ENCODE measurements at regions not wholly inside any gene's neighbourhood (a gene's known extent, or its start where the extent isn't known, plus 50 kb on each side); places are given as distances from the start of the nearest gene placed in this dataset.

DNA sequence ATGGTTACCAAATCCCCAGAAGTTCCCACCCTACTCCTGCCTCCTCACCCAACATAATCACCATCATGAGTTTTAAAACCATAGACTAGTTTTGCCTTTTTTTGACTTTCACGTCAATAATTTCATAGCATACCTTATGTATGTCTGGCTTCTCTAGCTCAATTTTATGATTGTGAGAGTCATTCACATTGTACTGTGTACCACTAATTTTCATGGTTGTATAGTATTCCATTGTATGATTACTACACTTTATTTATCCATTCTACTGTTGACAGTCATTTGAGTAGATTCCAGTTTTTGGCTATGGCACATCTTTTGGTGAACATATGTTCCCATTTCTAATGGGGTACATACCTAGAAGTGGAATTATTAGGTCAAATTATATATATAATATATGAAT, 195.3 kb upstream of the TCF21 start:
- no peak overlapping the region for H3K9ac ChIP-seq
- no peaks in the 10 kb centered on the region for H3F3A ChIP-seq (replicated peaks; ENCODE audit: insufficient read depth)
- H3K4me3 ChIP-seq (ENCODE audit: low read depth in 2 of 2, low read length in 1 of 2) = no peak overlapping the region
- H4K20me1 ChIP-seq (ENCODE audit: insufficient read depth) = no peaks in the 10 kb centered on the region
- no peaks in the 10 kb centered on the region for H3K79me2 ChIP-seq (ENCODE audit: insufficient read depth)
- no peak overlapping the region for H2AFZ ChIP-seq (ENCODE audit: low read depth)
- ChIA-PET CTCF (no interaction called here), POLR2A (no interaction called here)
- no peak overlapping the region for H3K4me2 ChIP-seq
- no peaks in the 10 kb centered on the region for H3K9me3 ChIP-seq
- TF ChIP-seq SMC3 (IDR thresholded peaks at IDR 0.05; ENCODE audit: low read depth, low read length) = no peak
- no peak for TF ChIP-seq JUND (IDR thresholded peaks at IDR 0.05)
- no peak for TF ChIP-seq NRF1 (IDR thresholded peaks at IDR 0.05; ENCODE audit: low read depth, low read length)
- DNase-seq = no peak
- H3K36me3 ChIP-seq (replicated peaks in 1 of 2; ENCODE audit: control insufficient read depth in 1 of 2, insufficient read depth in 2 of 2, low read length in 1 of 2) = no peaks in the 10 kb centered on the region
- H3K27ac ChIP-seq (ENCODE audit: low read depth in 2 of 2, low read length in 1 of 2) = no peak overlapping the region
- H3K27me3 ChIP-seq (ENCODE audit: insufficient read depth) = no peaks in the 10 kb centered on the region
- 39% methylated on average over 1 of the region's 1 CpG for WGBS (ENCODE audit: low lambda C conversion rate)
- no peaks in the 10 kb centered on the region for H3K4me1 ChIP-seq (ENCODE audit: control insufficient read depth in 1 of 2, insufficient read depth in 2 of 2, low read depth in 1 of 2, low read length in 1 of 2)
- no peaks in the 10 kb centered on the region for H3K9me2 ChIP-seq

DNA sequence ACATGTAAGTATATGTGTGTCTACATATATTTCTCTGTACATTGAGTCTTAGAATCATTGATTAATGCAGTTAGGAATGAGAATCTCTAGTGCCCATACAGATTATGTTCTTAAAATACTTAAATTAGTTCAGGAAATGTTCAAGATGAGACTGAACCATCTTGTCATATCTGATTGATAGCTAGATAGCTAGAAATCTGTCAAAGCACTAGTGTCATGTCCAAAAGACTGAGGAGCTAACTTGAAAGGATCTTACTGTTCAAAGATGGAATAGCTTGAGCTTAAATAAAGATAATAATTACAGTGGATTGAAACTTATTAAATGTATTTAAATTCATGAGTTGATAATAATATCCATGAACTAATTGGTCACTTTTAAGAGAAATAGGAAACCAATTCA, 191.7 kb upstream of the TCF21 start:
- no peak for TF ChIP-seq RCOR1 (IDR thresholded peaks at IDR 0.05; ENCODE audit: low read length)
- TF ChIP-seq TAF1 (IDR thresholded peaks at IDR 0.05; ENCODE audit: borderline replicate concordance, low read depth, low read length) = no peak
- TF ChIP-seq TEAD4 (IDR thresholded peaks at IDR 0.05; ENCODE audit: borderline replicate concordance, insufficient read depth) = no peak
- TF ChIP-seq, protein P1, sequence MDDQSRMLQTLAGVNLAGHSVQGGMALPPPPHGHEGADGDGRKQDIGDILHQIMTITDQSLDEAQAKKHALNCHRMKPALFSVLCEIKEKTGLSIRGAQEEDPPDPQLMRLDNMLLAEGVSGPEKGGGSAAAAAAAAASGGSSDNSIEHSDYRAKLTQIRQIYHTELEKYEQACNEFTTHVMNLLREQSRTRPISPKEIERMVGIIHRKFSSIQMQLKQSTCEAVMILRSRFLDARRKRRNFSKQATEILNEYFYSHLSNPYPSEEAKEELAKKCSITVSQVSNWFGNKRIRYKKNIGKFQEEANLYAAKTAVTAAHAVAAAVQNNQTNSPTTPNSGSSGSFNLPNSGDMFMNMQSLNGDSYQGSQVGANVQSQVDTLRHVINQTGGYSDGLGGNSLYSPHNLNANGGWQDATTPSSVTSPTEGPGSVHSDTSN (IDR thresholded peaks at IDR 0.05) = no peak
- TF ChIP-seq FOSL2 (IDR thresholded peaks at IDR 0.05; ENCODE audit: borderline replicate concordance, low read depth) = no peak
- no peak for TF ChIP-seq RFX5 (IDR thresholded peaks at IDR 0.05; ENCODE audit: low read length)
- TF ChIP-seq FOXJ3 (CRISPR knock-in tag; IDR thresholded peaks at IDR 0.05) = no peak
- no peaks in the 10 kb centered on the region for H3K27me3 ChIP-seq (ENCODE audit: insufficient read depth)
- no peak overlapping the region for H3K9ac ChIP-seq
- no peaks in the 10 kb centered on the region for H3K79me2 ChIP-seq (ENCODE audit: insufficient read depth)
- POLR2A ChIA-PET = no interaction called here
- no peak overlapping the region for H3K4me3 ChIP-seq (ENCODE audit: low read depth in 2 of 2, low read length in 1 of 2)
- H3K27ac ChIP-seq (ENCODE audit: low read depth in 2 of 2, low read length in 1 of 2) = no peak overlapping the region
- H3K9me2 ChIP-seq = no peaks in the 10 kb centered on the region
- H3F3A ChIP-seq (replicated peaks; ENCODE audit: insufficient read depth) = no peaks in the 10 kb centered on the region
- H4K20me1 ChIP-seq (ENCODE audit: insufficient read depth) = no peaks in the 10 kb centered on the region
- no peak for DNase-seq
- no peaks in the 10 kb centered on the region for H3K4me1 ChIP-seq (ENCODE audit: control insufficient read depth in 1 of 2, insufficient read depth in 2 of 2, low read depth in 1 of 2, low read length in 1 of 2)
- CTCF ChIA-PET = no interaction called here
- H3K4me2 ChIP-seq = no peak overlapping the region
- no peaks in the 10 kb centered on the region for H3K36me3 ChIP-seq (replicated peaks in 1 of 2; ENCODE audit: control insufficient read depth in 1 of 2, insufficient read depth in 2 of 2, low read length in 1 of 2)
- no peaks in the 10 kb centered on the region for H3K9me3 ChIP-seq
- no peak overlapping the region for H2AFZ ChIP-seq (ENCODE audit: low read depth)

DNA sequence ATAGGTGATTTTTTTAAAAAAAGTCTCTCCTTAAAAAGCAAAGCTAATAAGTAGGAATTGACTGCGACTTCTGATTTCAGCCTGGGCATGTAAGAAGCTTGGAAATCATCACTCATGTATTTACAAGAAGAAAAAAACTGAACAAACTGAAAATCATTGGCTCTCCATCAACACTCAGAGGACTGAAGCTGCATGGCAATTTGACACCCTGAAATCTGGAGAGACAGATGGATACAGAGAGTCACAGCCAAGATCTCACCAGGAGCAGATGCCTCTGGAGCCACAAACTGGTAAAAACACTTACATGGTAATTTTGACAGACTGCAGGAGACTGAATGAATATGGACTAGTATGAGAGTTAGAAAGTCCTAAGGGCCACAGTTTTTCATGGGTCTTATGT, 191.2 kb upstream of the TCF21 start:
- no peaks in the 10 kb centered on the region for H3K27me3 ChIP-seq (ENCODE audit: insufficient read depth)
- H3F3A ChIP-seq (replicated peaks; ENCODE audit: insufficient read depth) = no peaks in the 10 kb centered on the region
- TF ChIP-seq TCF12 (IDR thresholded peaks at IDR 0.05) (no peak), NFIC (IDR thresholded peaks at IDR 0.05; ENCODE audit: borderline replicate concordance) (no peak), FOSL2 (IDR thresholded peaks at IDR 0.05; ENCODE audit: borderline replicate concordance, low read depth) (no peak)
- TF ChIP-seq, protein P2, sequence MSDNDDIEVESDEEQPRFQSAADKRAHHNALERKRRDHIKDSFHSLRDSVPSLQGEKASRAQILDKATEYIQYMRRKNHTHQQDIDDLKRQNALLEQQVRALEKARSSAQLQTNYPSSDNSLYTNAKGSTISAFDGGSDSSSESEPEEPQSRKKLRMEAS (IDR thresholded peaks at IDR 0.05; ENCODE audit: low read depth) = no peak
- TF ChIP-seq, protein P3, sequence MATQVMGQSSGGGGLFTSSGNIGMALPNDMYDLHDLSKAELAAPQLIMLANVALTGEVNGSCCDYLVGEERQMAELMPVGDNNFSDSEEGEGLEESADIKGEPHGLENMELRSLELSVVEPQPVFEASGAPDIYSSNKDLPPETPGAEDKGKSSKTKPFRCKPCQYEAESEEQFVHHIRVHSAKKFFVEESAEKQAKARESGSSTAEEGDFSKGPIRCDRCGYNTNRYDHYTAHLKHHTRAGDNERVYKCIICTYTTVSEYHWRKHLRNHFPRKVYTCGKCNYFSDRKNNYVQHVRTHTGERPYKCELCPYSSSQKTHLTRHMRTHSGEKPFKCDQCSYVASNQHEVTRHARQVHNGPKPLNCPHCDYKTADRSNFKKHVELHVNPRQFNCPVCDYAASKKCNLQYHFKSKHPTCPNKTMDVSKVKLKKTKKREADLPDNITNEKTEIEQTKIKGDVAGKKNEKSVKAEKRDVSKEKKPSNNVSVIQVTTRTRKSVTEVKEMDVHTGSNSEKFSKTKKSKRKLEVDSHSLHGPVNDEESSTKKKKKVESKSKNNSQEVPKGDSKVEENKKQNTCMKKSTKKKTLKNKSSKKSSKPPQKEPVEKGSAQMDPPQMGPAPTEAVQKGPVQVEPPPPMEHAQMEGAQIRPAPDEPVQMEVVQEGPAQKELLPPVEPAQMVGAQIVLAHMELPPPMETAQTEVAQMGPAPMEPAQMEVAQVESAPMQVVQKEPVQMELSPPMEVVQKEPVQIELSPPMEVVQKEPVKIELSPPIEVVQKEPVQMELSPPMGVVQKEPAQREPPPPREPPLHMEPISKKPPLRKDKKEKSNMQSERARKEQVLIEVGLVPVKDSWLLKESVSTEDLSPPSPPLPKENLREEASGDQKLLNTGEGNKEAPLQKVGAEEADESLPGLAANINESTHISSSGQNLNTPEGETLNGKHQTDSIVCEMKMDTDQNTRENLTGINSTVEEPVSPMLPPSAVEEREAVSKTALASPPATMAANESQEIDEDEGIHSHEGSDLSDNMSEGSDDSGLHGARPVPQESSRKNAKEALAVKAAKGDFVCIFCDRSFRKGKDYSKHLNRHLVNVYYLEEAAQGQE (IDR thresholded peaks at IDR 0.05; ENCODE audit: low read depth, low read length) = no peak
- TF ChIP-seq, protein P4, sequence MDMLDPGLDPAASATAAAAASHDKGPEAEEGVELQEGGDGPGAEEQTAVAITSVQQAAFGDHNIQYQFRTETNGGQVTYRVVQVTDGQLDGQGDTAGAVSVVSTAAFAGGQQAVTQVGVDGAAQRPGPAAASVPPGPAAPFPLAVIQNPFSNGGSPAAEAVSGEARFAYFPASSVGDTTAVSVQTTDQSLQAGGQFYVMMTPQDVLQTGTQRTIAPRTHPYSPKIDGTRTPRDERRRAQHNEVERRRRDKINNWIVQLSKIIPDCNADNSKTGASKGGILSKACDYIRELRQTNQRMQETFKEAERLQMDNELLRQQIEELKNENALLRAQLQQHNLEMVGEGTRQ (IDR thresholded peaks at IDR 0.05; ENCODE audit: borderline replicate concordance, low read depth, low read length) = no peak
- POLR2A ChIA-PET = no interaction called here
- no peak overlapping the region for H3K4me3 ChIP-seq (ENCODE audit: low read depth in 2 of 2, low read length in 1 of 2)
- H3K9me2 ChIP-seq = no peaks in the 10 kb centered on the region
- H3K9ac ChIP-seq = no peak overlapping the region
- no peaks in the 10 kb centered on the region for H3K4me1 ChIP-seq (ENCODE audit: control insufficient read depth in 1 of 2, insufficient read depth in 2 of 2, low read depth in 1 of 2, low read length in 1 of 2)
- no peak overlapping the region for H3K4me2 ChIP-seq
- H2AFZ ChIP-seq (ENCODE audit: low read depth) = no peak overlapping the region
- 3% methylated on average over 1 of the region's 1 CpG for WGBS (ENCODE audit: low lambda C conversion rate)
- H3K79me2 ChIP-seq (ENCODE audit: insufficient read depth) = no peaks in the 10 kb centered on the region
- no peaks in the 10 kb centered on the region for H3K9me3 ChIP-seq
- no peak for DNase-seq
- CTCF ChIA-PET = no interaction called here
- no peaks in the 10 kb centered on the region for H4K20me1 ChIP-seq (ENCODE audit: insufficient read depth)
- H3K27ac ChIP-seq (ENCODE audit: low read depth in 2 of 2, low read length in 1 of 2) = no peak overlapping the region
- no peaks in the 10 kb centered on the region for H3K36me3 ChIP-seq (replicated peaks in 1 of 2; ENCODE audit: control insufficient read depth in 1 of 2, insufficient read depth in 2 of 2, low read length in 1 of 2)
